ENCODE measurements at regions not wholly inside any gene's neighbourhood (a gene's known extent, or its start where the extent isn't known, plus 50 kb on each side); places are given as distances from the start of the nearest gene placed in this dataset.
"Not testable (repeated sequence)": the region's sequence is repeated elsewhere in the genome, so short reads cannot be mapped to it uniquely, and the experiment has no call there.

DNA sequence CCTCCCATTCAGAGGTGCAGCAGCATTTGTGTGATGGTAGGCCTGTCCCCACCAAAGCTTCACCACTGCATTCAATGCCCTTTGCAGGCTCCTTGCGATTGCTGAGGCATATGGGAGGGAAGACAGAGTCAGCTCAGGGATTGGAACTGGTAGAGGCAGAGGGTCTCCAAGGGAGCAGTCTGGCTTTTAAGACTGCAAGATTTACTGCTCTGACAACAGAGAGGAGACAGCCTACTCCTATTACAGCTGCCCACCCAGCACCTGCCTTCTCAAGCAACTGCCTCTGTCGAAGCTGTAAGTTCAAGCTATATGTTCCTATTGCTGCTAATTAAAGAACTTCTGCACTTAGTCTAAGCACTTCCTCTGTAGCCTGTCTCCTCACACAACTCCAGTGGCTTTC is 481.8 kb downstream of the FGF13 start:
- Histone ChIP-seq H3K27me3 (ENCODE audit: control insufficient read depth, insufficient read depth, low read length) (no peaks in the 10 kb centered on the region), H3K4me1 (ENCODE audit: control insufficient read depth, insufficient read depth, low read length) (no peaks in the 10 kb centered on the region), H3K9me3 (replicated peaks; ENCODE audit: control insufficient read depth, low read depth, low read length) (peaks cover 3% of the 10 kb centered on the region), H3K27ac (ENCODE audit: low read length) (no peak overlapping the region), H3K4me3 (ENCODE audit: low read length) (no peak overlapping the region), H3K36me3 (ENCODE audit: control insufficient read depth, insufficient read depth, low read length) (no peaks in the 10 kb centered on the region)
- WGBS (ENCODE audit: insufficient coverage) = 50% methylated on average over 1 of the region's 2 CpGs
- no peak for DNase-seq

DNA sequence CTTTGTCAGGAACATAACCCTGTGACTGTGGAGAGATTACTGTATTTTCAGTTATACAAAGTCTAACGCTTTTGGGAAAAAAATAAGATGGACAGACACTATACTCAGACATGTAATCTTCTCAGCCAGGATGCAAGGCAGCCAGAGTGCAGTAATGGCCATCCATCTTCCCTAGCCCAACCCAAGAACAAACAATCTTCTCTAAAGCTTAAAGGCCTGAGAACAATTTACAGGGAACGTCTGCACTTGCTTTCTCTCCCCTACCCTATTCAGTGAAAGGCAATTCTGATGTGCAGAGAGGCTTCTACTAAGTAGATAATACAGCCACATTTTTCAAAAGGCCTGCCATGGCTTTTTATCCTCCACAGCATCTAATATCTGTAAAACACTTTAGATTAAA is 471.3 kb downstream of the FGF13 start:
- Histone ChIP-seq H3K36me3 (ENCODE audit: control insufficient read depth, insufficient read depth, low read length) (no peaks in the 10 kb centered on the region), H3K27me3 (ENCODE audit: control insufficient read depth, insufficient read depth, low read length) (no peaks in the 10 kb centered on the region), H3K4me1 (ENCODE audit: control insufficient read depth, insufficient read depth, low read length) (no peaks in the 10 kb centered on the region), H3K9me3 (replicated peaks; ENCODE audit: control insufficient read depth, low read depth, low read length) (no peaks in the 10 kb centered on the region), H3K27ac (ENCODE audit: low read length) (no peak overlapping the region), H3K4me3 (ENCODE audit: low read length) (no peak overlapping the region)
- WGBS (ENCODE audit: insufficient coverage) = no CpG with 5 or more reads among the region's 2 CpGs
- DNase-seq = no peak

DNA sequence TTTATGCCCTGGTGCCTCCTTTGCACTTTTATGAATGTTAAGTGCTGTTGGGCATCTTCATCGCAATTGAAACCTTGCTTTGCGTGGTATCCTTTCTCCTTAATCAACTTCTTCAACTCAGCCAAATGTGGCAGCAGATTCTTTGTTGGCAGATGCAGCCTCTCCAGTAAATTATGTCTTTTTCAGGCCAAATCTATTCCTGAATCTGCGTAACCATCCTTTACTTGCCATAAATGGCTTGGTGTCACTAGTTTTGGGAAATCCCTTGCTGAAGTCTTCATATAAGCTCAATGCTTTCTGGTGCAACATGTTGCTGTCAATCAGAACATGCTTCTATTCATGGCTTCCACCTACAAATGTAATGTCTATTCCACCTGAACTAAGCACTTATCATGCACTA is 457.5 kb downstream of the FGF13 start:
- WGBS (ENCODE audit: insufficient coverage) = 86% methylated on average over 3 of the region's 3 CpGs
- Histone ChIP-seq H3K36me3 (ENCODE audit: control insufficient read depth, insufficient read depth, low read length) (no peaks in the 10 kb centered on the region), H3K27me3 (ENCODE audit: control insufficient read depth, insufficient read depth, low read length) (peaks cover 2% of the 10 kb centered on the region), H3K4me3 (ENCODE audit: low read length) (no peak overlapping the region), H3K27ac (ENCODE audit: low read length) (no peak overlapping the region), H3K9me3 (replicated peaks; ENCODE audit: control insufficient read depth, low read depth, low read length) (no peaks in the 10 kb centered on the region), H3K4me1 (ENCODE audit: control insufficient read depth, insufficient read depth, low read length) (no peaks in the 10 kb centered on the region)
- no peak for DNase-seq

DNA sequence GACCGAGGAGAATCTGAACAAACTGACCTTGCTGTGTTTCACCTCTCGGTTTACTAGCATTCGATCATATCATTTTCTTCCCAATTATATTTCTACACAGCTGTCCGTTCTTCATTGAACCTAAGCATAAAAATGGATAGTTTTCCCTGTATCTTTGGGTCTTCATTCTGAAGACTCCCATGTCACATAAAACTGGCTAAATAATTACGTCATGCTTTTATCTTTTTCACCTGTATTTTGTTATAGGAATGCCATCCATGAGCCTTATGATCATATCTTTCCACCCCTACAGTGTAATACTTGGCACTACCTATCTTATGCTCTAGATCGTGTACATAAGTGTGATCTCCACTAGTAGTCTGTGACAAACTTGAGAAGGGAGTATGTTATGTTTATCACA is 456.1 kb downstream of the FGF13 start:
- WGBS (ENCODE audit: insufficient coverage) = 69% methylated on average over 2 of the region's 6 CpGs

DNA sequence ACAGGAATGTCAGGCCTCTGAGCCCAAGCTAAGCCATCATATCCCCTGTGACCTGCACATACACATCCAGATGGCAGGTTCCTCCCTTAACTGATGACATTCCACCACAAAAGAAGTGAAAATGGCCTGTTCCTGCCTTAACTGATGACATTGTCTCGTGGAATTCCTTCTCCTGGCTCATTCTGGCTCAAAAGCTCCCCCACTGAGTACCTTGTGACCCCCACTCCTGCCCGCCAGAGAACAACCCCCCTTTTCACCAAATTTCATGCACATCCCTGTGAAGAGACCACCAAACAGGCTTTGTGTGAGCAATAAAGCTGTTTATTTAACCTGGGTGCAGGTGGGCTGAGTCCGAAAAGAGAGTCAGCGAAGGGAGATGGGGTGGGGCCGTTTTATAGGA is 447.4 kb downstream of the FGF13 start:
- H3K9me3 ChIP-seq (replicated peaks; ENCODE audit: control insufficient read depth, low read depth, low read length) = not testable (repeated sequence)

More for the DNA sequence above, 456.1 kb downstream of the FGF13 start:
- Histone ChIP-seq H3K36me3 (ENCODE audit: control insufficient read depth, insufficient read depth, low read length) (no peaks in the 10 kb centered on the region), H3K27me3 (ENCODE audit: control insufficient read depth, insufficient read depth, low read length) (peaks cover 2% of the 10 kb centered on the region), H3K27ac (ENCODE audit: low read length) (no peak overlapping the region), H3K4me1 (ENCODE audit: control insufficient read depth, insufficient read depth, low read length) (no peaks in the 10 kb centered on the region), H3K4me3 (ENCODE audit: low read length) (no peak overlapping the region), H3K9me3 (replicated peaks; ENCODE audit: control insufficient read depth, low read depth, low read length) (no peaks in the 10 kb centered on the region)
- no peak for DNase-seq

DNA sequence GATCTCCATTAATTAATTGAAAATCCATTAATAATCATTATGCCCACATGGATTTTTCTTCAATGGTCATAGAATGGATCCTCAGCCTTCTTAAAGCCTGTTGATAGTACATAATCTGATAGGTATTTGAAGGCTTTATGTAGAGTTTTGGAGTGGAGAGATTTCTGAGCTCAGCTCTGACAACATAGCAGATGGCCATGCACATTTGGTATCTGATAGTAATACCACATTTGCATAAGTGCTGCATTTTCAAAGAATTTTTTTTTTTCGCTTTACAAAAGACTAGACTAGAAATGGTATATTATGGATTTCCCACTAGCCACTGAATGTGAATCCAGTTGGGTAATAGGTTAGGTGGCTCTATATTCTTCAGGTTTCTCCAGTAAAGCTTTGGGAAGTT is 440.6 kb downstream of the FGF13 start:
- H3K27ac ChIP-seq (ENCODE audit: low read length) = no peak overlapping the region
- H3K4me1 ChIP-seq (ENCODE audit: control insufficient read depth, insufficient read depth, low read length) = no peaks in the 10 kb centered on the region
- H3K4me3 ChIP-seq (ENCODE audit: low read length) = no peak overlapping the region
- no peaks in the 10 kb centered on the region for H3K27me3 ChIP-seq (ENCODE audit: control insufficient read depth, insufficient read depth, low read length)
- no peaks in the 10 kb centered on the region for H3K9me3 ChIP-seq (replicated peaks; ENCODE audit: control insufficient read depth, low read depth, low read length)
- no peak for DNase-seq
- WGBS (ENCODE audit: insufficient coverage) = no CpG with 5 or more reads among the region's 1 CpG
- no peaks in the 10 kb centered on the region for H3K36me3 ChIP-seq (ENCODE audit: control insufficient read depth, insufficient read depth, low read length)

More for the DNA sequence above, 447.4 kb downstream of the FGF13 start:
- not testable (repeated sequence) for H3K4me3 ChIP-seq (ENCODE audit: low read length); H3K4me1 ChIP-seq (ENCODE audit: control insufficient read depth, insufficient read depth, low read length); H3K36me3 ChIP-seq (ENCODE audit: control insufficient read depth, insufficient read depth, low read length); H3K27me3 ChIP-seq (ENCODE audit: control insufficient read depth, insufficient read depth, low read length); H3K27ac ChIP-seq (ENCODE audit: low read length); DNase-seq
- 60% methylated on average over 3 of the region's 5 CpGs for WGBS (ENCODE audit: insufficient coverage)

DNA sequence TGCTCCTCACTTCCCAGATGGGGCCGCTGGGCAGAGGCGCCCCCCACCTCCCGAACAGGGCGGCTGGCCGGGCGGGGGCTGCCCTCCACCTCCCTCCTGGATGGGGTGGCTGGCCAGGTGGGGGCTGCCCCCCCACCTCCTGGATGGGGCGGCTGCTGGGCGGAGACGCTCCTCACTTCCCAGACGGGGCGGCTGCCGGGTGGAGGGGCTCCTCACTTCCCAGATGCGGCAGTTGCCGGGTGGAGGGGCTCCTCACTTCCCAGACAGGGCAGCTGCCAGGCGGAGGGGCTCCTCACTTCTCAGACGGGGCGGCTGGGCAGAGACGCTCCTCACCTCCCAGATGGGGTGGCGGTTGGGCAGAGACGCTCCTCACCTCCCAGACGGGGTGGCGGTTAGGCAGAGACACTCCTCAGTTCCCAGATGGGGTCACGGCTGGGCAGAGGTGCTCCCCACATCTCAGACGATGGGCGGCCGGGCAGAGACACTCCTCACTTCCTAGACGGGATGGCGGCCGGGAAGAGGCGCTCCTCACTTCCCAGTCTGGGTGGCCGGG is 428.8 kb downstream of the FGF13 start:
- H3K36me3 ChIP-seq (ENCODE audit: control insufficient read depth, insufficient read depth, low read length); H3K27ac ChIP-seq (ENCODE audit: low read length); H3K4me1 ChIP-seq (ENCODE audit: control insufficient read depth, insufficient read depth, low read length); H3K27me3 ChIP-seq (ENCODE audit: control insufficient read depth, insufficient read depth, low read length); DNase-seq; H3K9me3 ChIP-seq (replicated peaks; ENCODE audit: control insufficient read depth, low read depth, low read length); H3K4me3 ChIP-seq (ENCODE audit: low read length): not testable (repeated sequence)
- WGBS (ENCODE audit: insufficient coverage) = 100% methylated on average over 9 of the region's 31 CpGs

DNA sequence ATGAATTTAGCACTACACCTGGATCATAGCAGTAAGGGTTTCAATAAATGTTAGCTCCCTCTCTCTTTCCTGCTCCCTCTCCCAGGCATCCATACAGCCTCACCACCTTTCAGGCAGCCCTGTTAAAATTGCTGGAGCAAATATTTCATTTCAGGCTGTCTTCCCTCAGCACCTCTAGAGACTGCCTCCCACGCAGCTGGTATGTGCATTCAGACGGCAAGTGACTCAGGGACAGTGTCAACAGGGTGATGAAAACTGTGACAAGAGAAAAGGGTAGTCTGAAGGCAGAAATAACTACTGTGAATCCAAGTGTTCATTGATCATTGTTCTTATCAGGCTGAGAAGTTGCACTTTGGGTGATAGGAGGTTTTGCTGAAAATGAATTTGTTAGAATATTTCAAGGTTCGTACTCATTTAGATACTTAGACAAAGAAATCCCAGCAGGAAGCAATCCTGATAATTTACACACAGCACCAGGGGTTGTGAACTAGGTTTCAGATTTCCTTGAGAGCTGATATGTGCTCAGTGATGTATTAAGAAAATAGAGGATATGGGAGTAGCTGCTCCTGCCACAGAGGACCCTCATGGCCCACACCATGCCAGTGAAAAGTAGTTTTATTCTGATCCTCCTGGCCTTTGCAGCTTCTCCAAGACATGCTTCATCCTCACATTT is 424.2 kb downstream of the FGF13 start:
- H3K27ac ChIP-seq (ENCODE audit: low read length) = no peak overlapping the region
- no peaks in the 10 kb centered on the region for H3K4me1 ChIP-seq (ENCODE audit: control insufficient read depth, insufficient read depth, low read length)
- H3K36me3 ChIP-seq (ENCODE audit: control insufficient read depth, insufficient read depth, low read length) = no peaks in the 10 kb centered on the region
- no peak overlapping the region for H3K4me3 ChIP-seq (ENCODE audit: low read length)
- H3K27me3 ChIP-seq (ENCODE audit: control insufficient read depth, insufficient read depth, low read length) = peaks cover 8% of the 10 kb centered on the region
- H3K9me3 ChIP-seq (replicated peaks; ENCODE audit: control insufficient read depth, low read depth, low read length) = no peaks in the 10 kb centered on the region
- DNase-seq = no peak
- WGBS (ENCODE audit: insufficient coverage) = no CpG with 5 or more reads among the region's 3 CpGs

DNA sequence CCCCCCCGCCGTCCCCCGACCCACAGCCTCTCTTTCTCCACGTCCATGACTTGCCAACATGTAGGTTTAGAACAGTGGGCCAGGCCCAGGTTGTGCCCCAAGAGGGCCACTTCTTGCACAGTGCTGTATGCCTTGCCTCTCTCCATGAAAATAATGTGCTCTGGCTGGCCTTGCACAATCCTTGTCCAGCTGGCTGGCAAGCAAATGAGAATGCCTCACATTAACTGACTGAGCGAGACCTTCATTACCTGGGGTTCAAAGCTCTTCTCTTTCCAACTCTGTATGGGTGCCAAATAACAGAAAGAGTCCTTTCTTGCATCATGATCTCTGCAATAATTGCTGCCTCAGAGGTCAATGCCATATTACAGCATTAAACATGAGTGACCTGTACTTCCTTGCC is 416.6 kb downstream of the FGF13 start:
- Histone ChIP-seq H3K4me1 (ENCODE audit: control insufficient read depth, insufficient read depth, low read length) (no peaks in the 10 kb centered on the region), H3K27ac (ENCODE audit: low read length) (no peak overlapping the region), H3K9me3 (replicated peaks; ENCODE audit: control insufficient read depth, low read depth, low read length) (no peaks in the 10 kb centered on the region), H3K27me3 (ENCODE audit: control insufficient read depth, insufficient read depth, low read length) (peaks cover 6% of the 10 kb centered on the region), H3K4me3 (ENCODE audit: low read length) (no peak overlapping the region), H3K36me3 (ENCODE audit: control insufficient read depth, insufficient read depth, low read length) (no peaks in the 10 kb centered on the region)
- no peak for DNase-seq
- WGBS (ENCODE audit: insufficient coverage) = 55% methylated on average over 5 of the region's 5 CpGs

DNA sequence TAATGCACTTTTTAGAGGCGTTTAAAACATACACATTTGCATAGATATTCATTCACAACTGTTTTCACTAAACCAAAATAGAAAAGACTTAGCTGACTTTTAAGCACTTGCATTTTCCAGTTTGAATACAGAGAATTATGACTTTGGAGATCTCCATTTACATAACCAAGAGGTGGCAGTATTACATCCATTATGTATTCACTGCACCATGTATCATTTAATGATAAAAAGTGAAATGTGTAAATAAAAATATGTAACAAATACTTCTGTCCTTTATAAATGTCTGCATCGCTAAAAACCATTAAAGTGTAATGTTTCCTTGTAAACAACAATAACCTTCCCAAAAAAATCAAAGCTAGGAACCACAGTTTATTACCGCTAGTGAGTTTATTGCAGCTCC is 413.2 kb downstream of the FGF13 start:
- DNase-seq = peak; percentile 14
- Histone ChIP-seq H3K4me1 (ENCODE audit: control insufficient read depth, insufficient read depth, low read length) (no peaks in the 10 kb centered on the region), H3K27ac (ENCODE audit: low read length) (no peak overlapping the region), H3K27me3 (ENCODE audit: control insufficient read depth, insufficient read depth, low read length) (no peaks in the 10 kb centered on the region), H3K4me3 (ENCODE audit: low read length) (no peak overlapping the region), H3K9me3 (replicated peaks; ENCODE audit: control insufficient read depth, low read depth, low read length) (peaks cover 2% of the 10 kb centered on the region), H3K36me3 (ENCODE audit: control insufficient read depth, insufficient read depth, low read length) (no peaks in the 10 kb centered on the region)
- no CpG with 5 or more reads among the region's 3 CpGs for WGBS (ENCODE audit: insufficient coverage)

DNA sequence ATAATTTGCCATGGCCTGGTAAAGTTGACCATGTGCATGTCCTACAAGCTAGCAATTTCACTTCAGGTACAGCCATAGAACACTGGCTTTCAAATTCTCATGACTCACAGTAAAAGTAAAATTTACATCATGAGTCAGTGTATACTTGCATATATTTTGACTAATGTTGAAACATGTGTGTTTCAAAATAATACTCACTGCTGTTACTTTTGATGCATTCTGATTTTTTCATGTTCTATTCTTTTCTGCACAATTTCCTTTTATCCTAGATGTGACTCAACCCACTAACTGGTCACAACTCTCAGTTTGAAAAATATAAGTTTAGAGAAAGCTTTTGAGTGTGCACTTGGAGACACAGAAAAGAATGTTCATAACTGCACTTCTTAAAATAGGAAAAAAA is 365.7 kb downstream of the FGF13 start:
- no peaks in the 10 kb centered on the region for H3K36me3 ChIP-seq (ENCODE audit: control insufficient read depth, insufficient read depth, low read length)
- DNase-seq = no peak
- no peaks in the 10 kb centered on the region for H3K27me3 ChIP-seq (ENCODE audit: control insufficient read depth, insufficient read depth, low read length)
- no peaks in the 10 kb centered on the region for H3K9me3 ChIP-seq (replicated peaks; ENCODE audit: control insufficient read depth, low read depth, low read length)
- no peak overlapping the region for H3K27ac ChIP-seq (ENCODE audit: low read length)
- no peak overlapping the region for H3K4me3 ChIP-seq (ENCODE audit: low read length)
- H3K4me1 ChIP-seq (ENCODE audit: control insufficient read depth, insufficient read depth, low read length) = no peaks in the 10 kb centered on the region

Measured in muscle of leg (tissue), 3 donors.